ENCODE measurements at regions not wholly inside any gene's neighbourhood (a gene's known extent, or its start where the extent isn't known, plus 50 kb on each side); places are given as distances from the start of the nearest gene placed in this dataset.
"Not testable (repeated sequence)": the region's sequence is repeated elsewhere in the genome, so short reads cannot be mapped to it uniquely, and the experiment has no call there.

DNA sequence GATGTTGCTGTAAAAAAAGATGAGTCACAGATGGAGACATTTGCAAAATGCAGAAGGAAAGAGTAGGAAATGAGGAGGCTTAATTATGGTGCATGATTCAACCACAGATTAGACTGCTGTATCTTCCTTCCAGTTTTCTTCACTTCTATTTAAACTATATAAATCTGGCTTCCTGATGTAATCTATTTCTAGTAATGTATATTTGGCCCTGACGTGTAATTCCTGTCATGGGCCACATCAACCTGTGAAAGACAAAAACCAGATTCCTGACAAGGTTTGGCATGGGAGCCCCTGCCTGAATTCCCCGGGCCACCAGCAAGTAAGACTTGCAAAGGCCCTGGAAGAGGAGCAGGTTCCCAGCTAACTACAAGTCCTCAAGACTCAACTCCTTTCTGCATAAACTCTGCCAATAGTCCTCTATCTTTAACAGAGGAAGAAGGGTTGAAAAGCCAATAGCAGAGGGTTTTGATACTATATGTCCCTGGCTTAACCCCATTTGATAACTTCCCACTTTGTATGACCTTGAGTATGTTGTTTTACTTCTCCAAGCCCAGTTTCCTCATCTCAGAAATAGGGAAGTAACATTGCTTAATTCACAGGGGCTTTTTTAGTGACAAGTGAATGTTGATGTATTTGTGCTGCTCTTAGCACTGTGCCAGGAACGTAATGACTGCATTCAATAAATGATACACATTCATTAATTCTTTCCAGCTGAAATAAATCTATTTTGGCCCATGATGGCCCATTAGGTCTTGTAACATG, 172.7 kb downstream of the SPRY2 start:
- DNase-seq, result no peak

DNA sequence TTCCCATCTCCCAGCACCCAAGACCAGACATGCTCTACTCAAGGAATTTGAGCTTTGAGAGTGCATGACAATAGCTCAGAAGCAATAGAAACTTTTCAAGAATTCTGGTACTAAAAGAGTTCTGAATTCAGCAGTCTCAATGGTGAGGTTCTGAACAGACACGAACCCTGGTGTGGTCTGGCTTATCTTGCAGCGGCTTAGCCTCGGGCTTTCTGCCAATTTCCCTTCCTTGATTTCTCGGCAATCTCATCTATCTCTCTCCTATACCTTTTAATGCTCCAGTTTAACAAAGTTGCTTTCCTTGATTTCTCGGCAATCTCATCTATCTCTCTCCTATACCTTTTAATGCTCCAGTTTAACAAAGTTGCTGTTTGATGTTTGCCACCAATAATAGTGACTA, 174.6 kb downstream of the SPRY2 start:
- DNase-seq, result no peak

- DNase-seq, result no peak
Observed at GRCh38 chr13:80164462-80164861, 176.5 kb downstream of the SPRY2 start.

- DNase-seq, result no peak
Observed at GRCh38 chr13:80161896-80162295, 179.0 kb downstream of the SPRY2 start.

GRCh38 chr13:80161219-80161618, 179.7 kb downstream of the SPRY2 start:
- no peak for DNase-seq

- no peak for DNase-seq
Observed at GRCh38 chr13:80160110-80160509, 180.8 kb downstream of the SPRY2 start.

DNA sequence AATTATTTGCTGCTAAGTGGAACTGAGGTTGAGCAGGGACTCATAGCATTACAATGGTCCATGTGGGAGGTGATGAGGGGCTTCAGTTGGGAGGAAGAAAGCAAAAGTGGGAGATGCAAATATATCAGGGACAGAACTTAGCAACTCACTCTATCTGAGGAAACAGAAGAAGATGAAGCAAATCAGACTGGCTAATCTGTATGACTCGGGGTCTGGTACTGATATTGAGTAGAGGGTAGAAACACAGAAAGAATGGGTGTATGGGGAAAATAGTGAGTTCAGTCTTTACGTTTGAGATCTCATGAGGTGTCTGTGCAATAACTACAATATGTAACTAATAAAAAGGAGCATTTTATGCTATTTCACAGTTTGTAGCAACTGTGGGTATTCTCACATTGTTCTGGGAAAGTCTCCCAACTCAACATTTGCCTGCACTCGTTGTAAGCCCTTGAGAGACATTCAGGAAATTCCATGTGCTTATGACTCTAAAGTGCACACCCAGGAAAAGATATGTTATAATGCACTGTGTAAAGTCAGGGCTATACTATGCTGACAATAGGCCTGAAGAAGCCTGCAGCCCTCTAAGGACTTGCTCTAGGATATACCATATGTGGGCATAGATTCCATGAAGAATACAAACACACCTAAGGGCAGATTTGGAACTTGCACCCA, 183.5 kb downstream of the SPRY2 start:
- DNase-seq, result no peak

GRCh38 chr13:80152142-80152541, 188.8 kb downstream of the SPRY2 start:
- not testable (repeated sequence) for DNase-seq

GRCh38 chr13:80151016-80151415, 189.9 kb downstream of the SPRY2 start:
- no peak for DNase-seq

GRCh38 chr13:80149736-80150135, 191.2 kb downstream of the SPRY2 start:
- DNase-seq, result no peak

DNA sequence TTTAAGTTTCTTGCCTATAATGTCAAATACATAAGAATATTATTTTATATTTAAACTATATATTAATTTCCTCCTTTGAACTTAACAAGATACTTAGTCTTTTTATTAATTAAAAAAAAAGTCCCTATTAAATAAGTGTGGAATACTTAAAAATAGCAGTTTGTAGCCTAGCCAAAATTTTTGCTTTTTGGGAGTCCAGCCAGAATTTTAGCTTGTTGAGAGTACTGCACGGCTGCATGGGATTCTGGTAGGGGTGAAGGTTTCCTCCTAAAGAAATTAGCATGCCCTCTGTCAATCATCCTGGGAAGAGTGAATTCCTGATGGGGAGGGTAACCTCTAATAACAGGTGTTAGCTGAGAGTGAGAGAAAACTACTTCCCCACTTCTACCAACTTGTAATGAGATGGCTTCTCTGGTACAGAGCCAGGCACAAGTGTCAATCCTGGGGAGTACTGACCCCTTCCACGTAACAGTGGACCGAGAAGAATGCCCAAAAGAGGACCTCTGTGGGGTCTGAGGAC, 195.7 kb downstream of the SPRY2 start:
- no peak for DNase-seq

DNA sequence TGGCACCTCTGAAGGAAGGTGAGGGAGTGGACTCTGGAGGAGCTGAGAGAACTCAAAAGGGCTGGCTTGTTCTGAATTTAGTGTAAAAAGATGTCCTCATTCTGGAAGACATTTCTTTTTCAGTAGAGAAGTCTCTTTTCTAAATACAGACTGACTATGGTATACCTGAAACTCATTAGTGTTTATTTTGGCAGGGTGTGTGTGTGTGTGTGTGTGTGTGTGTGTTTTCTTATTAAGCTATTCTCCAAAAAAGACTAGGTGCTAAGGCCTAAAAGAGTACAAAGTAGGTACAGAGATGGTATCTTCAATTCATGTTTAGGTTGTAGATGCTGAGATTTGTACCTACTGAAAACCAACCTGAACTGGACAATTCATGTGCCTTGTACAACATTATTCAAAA, 196.4 kb downstream of the SPRY2 start:
- DNase-seq, result no peak

DNA sequence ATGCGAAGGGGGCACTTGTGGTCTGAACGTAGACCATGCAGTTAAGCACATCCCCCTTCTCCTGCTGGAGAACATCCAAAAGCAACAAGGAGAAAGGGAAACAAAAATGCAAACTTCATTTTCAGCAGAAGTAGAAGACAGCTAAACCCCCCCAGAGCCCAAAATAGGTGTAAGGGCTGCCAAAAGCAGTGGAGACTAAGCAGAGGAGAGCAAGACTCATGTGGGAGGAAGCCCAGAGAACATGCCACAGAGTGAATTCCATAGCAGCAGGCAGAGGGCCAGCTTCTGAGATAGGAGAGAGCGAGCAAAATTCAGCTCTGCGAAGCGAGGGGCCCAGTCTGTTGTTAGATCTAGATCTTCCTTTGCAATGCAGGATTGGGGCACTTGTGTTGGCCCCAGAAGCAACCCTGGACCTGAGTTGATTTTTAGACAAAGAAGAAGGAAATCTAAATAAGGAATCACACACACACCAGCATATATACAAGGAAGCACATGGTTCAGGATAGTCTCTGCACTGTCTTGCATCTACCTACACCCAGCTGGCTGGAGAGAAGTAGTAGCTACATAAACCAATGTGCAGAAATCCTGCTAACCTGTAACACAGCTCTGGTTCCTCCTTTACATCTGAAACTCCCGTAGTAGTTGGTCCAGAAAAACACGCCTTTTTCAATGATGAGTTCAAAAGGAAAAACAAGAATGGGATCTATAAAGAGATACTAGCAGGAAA, 199.6 kb downstream of the SPRY2 start:
- peak; percentile 75 for DNase-seq

GRCh38 chr13:80140685-80141084, 200.2 kb downstream of the SPRY2 start:
- no peak for DNase-seq

- DNase-seq, result no peak
Observed at GRCh38 chr13:80139196-80139595, 201.7 kb downstream of the SPRY2 start.

DNA sequence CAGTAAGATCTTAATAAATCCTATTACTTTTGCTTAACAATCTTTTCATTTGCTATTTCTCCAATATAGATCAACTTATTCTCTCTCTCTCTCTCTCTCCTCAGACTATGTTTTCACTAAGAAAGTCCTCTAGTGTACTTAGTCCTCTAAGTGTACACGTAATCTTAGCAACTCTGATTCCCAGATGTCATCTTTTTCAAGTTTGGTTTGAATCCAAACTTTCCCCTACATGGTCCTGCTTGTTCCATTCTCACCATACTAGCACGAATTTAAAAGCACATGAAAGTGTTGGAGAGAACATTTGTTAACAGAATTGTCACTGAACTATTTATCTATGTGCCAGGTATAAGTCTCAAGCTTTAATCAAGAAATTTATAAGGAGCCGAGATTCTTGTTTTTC, 202.9 kb downstream of the SPRY2 start:
- DNase-seq, result no peak

DNA sequence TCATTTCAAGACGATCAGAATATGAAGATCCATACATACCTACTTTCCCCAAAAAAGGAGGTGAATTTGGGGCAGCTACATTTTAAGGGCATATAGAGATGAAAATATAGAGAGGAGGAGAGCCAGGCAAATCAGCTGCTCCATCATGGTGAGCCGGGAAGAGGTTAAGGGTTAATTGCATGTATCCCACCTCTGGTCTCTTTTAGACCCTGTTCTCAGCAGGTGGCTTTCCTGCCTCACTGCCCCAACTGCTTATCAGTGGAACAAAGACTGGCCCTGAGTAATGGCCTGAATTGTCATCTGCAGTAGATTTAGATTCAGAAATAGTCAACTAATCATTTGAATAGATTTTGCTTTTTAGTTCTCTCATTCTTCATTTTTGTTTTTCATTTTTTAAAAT, 206.6 kb downstream of the SPRY2 start:
- DNase-seq, result no peak

DNA sequence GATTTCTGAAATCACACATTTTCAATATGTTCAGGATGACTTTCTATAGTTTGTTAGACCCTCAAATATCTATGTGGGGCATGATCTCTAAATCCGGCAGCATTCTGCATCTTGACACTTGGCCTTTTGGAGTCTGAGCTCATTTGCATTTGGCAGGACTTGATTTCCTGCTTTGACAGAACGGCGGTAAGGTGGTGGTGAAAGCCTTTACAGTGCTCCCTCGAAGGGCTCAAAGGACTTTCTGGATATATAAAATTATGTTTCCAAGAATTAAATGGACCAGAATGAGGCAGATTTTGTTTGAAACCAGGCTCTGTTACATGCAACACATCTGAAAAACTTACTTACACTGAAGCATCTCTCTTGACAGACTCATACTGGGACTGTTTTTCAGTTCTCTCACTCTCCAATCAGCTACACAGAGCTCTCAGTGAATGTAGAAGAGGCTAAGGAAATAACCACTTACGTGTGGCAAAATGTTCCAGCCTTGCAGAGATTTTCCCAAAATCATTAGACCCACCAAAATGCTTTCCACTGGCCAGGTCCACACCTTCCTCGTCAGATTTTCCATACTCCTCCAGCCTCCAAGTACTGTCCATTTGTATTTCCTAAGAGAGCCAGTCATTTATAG, 207.2 kb downstream of the SPRY2 start:
- peak; percentile 62 for DNase-seq

GRCh38 chr13:80132741-80133601, 208.0 kb downstream of the SPRY2 start:
- peak; percentile 52 for DNase-seq

DNA sequence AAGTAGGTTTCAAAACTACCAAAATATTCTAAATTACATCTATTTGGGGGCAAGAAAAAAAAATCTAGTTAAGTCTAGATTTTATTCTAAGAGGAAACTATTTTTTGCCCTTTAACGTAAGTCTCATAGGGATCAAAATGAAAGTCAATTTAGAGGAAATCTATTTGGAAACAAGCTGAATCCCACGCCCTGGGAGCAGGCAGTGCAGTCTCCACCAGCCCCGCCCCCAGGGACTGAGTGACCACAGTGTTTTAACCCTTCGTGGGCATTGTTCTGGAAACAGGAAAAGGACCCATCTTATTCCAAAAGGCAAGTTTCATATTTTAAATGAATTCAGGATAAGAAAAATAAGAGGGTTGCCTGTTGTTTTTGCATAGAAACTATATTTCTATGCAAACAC, 209.7 kb downstream of the SPRY2 start:
- DNase-seq, result peak; percentile 69

DNA sequence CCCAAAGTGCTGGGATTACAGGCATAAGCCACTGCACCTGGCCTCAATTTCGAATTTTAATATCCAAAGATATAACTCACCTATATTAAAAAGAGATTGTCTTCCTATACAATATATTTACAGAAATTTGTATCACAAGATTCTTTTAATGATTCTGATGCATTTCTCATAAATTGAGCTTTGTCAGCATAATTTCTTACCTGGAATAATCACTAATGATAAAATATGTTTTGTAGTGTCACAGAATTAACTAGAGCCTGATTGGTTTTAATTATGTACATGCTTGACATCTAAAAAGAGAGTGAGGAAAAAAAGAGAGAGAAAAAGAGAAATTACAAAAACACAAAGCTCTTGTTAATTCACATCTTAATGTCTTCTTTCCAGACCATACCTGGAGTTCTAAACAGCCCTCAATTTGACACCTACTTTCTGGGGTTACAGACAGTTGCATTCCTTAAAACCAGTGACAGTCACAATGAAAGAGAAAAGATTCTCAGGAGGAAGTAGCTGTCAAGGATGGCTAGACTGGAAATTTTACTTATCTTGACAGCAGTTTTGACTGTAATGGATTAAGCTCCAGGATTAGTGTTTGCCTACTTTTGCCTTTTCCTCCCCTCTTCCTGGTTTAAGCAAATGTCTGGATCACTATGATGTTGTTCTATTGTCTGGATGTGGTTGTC, 214.4 kb downstream of the SPRY2 start:
- no peak for DNase-seq

DNA sequence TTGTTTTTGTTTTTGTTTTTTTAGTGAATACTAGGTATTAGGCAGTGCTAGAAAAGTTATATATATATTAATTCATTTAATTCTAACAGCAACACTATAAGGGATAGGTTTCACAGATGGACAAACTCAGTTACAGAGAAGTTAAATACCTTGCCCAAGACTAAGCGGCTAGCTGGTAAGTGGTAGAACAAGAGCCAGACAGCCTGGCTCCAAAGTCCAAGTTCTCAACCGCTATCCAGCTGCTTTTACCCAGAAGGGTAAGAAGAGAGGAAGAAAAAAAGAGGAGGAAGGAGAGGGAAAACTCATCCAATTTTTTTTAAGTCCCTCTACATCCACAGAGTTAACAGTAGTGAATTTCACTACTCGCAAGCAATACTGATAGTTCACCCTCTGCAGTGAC, 217.0 kb downstream of the SPRY2 start:
- no peak for DNase-seq

All from right forelimb (tissue), 1 donor.